Neural progenitor cell (in vitro differentiated cells): ENCODE measurements at regions not wholly inside any gene's neighbourhood (a gene's known extent, or its start where the extent isn't known, plus 50 kb on each side); places are given as distances from the start of the nearest gene placed in this dataset.

Experiments
- DNase-seq: peaks from one replicate; pipeline ENCODE4 v3.0.0-alpha.2; 2016; ENCODE audit warnings: low spot score
- H2AFZ ChIP-seq: fragments of 200-600 bp; sonication (generic); replicated peaks from 2 replicates; pipeline ENCODE4 v1.6.1; 2016; ENCODE audit warnings: antibody characterized with exemption
- H3F3A ChIP-seq: fragments of 200-600 bp; sonication (generic); 2 replicates; pipeline ENCODE4 v1.6.1; 2016; ENCODE audit warnings: antibody characterized with exemption, low read depth
- H3K27ac ChIP-seq: fragments of 200-600 bp; sonication (generic); 2 replicates; pipeline ENCODE4 v1.5.1; 2016; ENCODE audit warnings: mild to moderate bottlenecking
- H3K27me3 ChIP-seq: fragments of 200-600 bp; sonication (generic); 2 replicates; pipeline ENCODE4 v1.6.1; 2016; ENCODE audit warnings: mild to moderate bottlenecking, moderate library complexity
- H3K36me3 ChIP-seq: fragments of 200-600 bp; sonication (generic); 2 replicates; pipeline ENCODE4 v1.5.1; 2016
- H3K4me1 ChIP-seq: fragments of 200-600 bp; sonication (generic); 2 replicates; pipeline ENCODE4 v1.6.1; 2016; ENCODE audit warnings: mixed run types
- H3K4me2 ChIP-seq: fragments of 200-600 bp; sonication (generic); 2 replicates; pipeline ENCODE4 v1.6.1; 2016
- H3K4me3 ChIP-seq: fragments of 200-600 bp; sonication (generic); 2 replicates; pipeline ENCODE4 v1.5.1; 2016
- H3K79me2 ChIP-seq: fragments of 200-600 bp; sonication (generic); 2 replicates; pipeline ENCODE4 v1.6.1; 2016; ENCODE audit warnings: low read depth
- H3K9ac ChIP-seq: fragments of 200-600 bp; sonication (generic); 2 replicates; pipeline ENCODE4 v1.6.1; 2016
- H3K9me3 ChIP-seq: fragments of 200-600 bp; sonication (generic); 2 replicates; pipeline ENCODE4 v1.5.1; 2016; ENCODE audit warnings: low read depth
- H4K20me1 ChIP-seq: fragments of 200-600 bp; sonication (generic); 2 replicates; pipeline ENCODE4 v1.6.1; 2016; ENCODE audit warnings: low read depth
- H3K27ac Mint-ChIP-seq: 3 replicates; pipeline ENCODE4 v1.8.0; 2021; ENCODE audit warnings: mixed read lengths
- H3K27me3 Mint-ChIP-seq: 2 replicates; pipeline ENCODE4 v1.8.0; 2022; ENCODE audit warnings: low read depth, mild to moderate bottlenecking, inconsistent platforms, moderate library complexity, mixed read lengths; ENCODE audit not compliant: insufficient read depth
- H3K36me3 Mint-ChIP-seq: 3 replicates; pipeline ENCODE4 v1.8.0; 2021; ENCODE audit warnings: mixed read lengths
- H3K4me1 Mint-ChIP-seq: 3 replicates; pipeline ENCODE4 v1.8.0; 2021; ENCODE audit warnings: mixed read lengths
- H3K4me3 Mint-ChIP-seq: 3 replicates; pipeline ENCODE4 v1.8.0; 2021; ENCODE audit warnings: mild to moderate bottlenecking, moderate library complexity, mixed read lengths
- H3K9me3 Mint-ChIP-seq: 3 replicates; pipeline ENCODE4 v1.8.0; 2020; ENCODE audit warnings: mixed read lengths
- EZH2 ChIP-seq: fragments of 200-600 bp; sonication (generic); IDR thresholded peaks from 2 replicates; pipeline ENCODE4 v1.6.1; 2017; ENCODE audit warnings: antibody characterized with exemption, mild to moderate bottlenecking, moderate library complexity
- EZH2phosphoT487 ChIP-seq: fragments of 200-600 bp; sonication (generic); IDR thresholded peaks from 2 replicates; pipeline ENCODE4 v1.6.1; 2017; ENCODE audit warnings: antibody characterized with exemption
- TF ChIP-seq, protein P1 (sequence below): fragments of 200-600 bp; sonication (generic); IDR thresholded peaks from 2 replicates; pipeline ENCODE4 v1.5.1; 2017; ENCODE audit warnings: antibody characterized with exemption, mild to moderate bottlenecking

DNA sequence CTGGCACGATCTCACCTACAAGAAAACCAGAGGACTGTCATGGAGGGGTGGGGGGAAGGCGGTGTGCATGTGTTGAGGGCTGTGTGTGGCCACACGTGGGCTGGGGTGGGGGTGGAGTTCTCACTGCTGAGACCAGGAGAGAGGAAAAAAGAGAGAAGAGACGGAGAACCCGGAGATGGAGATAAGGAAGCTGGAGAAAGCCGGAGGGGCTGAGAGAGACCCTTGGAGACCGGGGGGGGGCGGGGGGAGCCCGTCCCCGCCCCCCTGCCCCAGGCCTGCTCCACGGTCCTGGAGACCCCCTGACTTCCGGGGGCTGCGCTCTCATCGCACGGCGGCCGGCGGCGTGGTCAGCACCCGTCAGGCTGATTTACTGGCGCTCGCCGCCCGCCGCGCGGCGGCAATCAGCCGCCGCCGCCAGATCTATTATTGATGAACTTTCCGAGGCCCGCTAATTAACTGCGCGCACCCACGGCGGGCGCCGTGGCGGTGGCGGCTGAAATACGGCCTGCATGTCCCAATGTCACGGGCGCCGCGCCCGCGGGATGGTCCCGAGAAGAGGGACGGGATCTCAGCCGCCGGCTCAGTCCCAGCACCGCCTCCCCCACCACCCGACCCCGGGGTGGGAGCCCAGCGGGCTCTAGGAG lies 187.4 kb downstream of the MN1 start:
- peak overlapping the region; percentile 93 for H3K27ac Mint-ChIP-seq
- Histone ChIP-seq H3K4me3 (no peak overlapping the region), H3K9ac (no peak overlapping the region), H3F3A (peaks cover 17% of the 10 kb centered on the region), H3K4me2 (peak overlapping the region; percentile 6), H2AFZ (no peak overlapping the region), H3K79me2 (no peaks in the 10 kb centered on the region), H3K4me1 (peaks cover 29% of the 10 kb centered on the region), H3K9me3 (no peaks in the 10 kb centered on the region), H3K27ac (no peak overlapping the region), H3K27me3 (peaks cover 11% of the 10 kb centered on the region), H3K36me3 (no peaks in the 10 kb centered on the region), H4K20me1 (no peaks in the 10 kb centered on the region)
- no peaks in the 10 kb centered on the region for H3K9me3 Mint-ChIP-seq
- DNase-seq, result no peak
- peak overlapping the region; percentile 17 for H3K4me3 Mint-ChIP-seq
- TF ChIP-seq EZH2phosphoT487, result no peak
- TF ChIP-seq, protein P1, sequence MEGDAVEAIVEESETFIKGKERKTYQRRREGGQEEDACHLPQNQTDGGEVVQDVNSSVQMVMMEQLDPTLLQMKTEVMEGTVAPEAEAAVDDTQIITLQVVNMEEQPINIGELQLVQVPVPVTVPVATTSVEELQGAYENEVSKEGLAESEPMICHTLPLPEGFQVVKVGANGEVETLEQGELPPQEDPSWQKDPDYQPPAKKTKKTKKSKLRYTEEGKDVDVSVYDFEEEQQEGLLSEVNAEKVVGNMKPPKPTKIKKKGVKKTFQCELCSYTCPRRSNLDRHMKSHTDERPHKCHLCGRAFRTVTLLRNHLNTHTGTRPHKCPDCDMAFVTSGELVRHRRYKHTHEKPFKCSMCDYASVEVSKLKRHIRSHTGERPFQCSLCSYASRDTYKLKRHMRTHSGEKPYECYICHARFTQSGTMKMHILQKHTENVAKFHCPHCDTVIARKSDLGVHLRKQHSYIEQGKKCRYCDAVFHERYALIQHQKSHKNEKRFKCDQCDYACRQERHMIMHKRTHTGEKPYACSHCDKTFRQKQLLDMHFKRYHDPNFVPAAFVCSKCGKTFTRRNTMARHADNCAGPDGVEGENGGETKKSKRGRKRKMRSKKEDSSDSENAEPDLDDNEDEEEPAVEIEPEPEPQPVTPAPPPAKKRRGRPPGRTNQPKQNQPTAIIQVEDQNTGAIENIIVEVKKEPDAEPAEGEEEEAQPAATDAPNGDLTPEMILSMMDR, result no peak
- no peak for TF ChIP-seq EZH2
- peaks cover 20% of the 10 kb centered on the region for H3K27me3 Mint-ChIP-seq
- H3K4me1 Mint-ChIP-seq, result peaks cover 58% of the 10 kb centered on the region
- no peaks in the 10 kb centered on the region for H3K36me3 Mint-ChIP-seq

DNA sequence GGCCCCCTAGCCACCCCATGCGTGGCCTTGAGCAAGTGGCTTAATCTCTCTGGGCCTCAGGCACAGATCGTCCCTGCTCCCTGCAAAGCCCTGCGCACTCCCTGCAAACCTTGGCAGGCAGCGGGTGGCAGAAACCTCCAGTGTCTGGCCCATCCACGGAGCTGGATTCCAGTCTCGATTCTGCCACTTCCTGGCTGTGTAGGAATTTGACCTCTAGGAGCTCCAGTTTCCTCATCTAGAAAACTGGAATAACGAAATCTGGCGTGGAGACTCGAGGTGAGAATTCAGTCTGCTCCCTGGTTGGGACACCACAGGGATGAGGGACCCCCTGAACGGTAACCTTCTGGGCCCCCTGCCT lies 186.9 kb downstream of the MN1 start:
- TF ChIP-seq EZH2, result no peak
- TF ChIP-seq, protein P1, result no peak
- TF ChIP-seq EZH2phosphoT487, result no peak
- H3K27me3 Mint-ChIP-seq, result peaks cover 20% of the 10 kb centered on the region
- H3F3A ChIP-seq, result peaks cover 13% of the 10 kb centered on the region
- peaks cover 24% of the 10 kb centered on the region for H3K4me1 ChIP-seq
- no peaks in the 10 kb centered on the region for H3K9me3 ChIP-seq
- H3K9me3 Mint-ChIP-seq, result peaks cover 3% of the 10 kb centered on the region
- peaks cover 11% of the 10 kb centered on the region for H3K27me3 ChIP-seq
- H3K4me3 Mint-ChIP-seq, result no peak overlapping the region
- no peak overlapping the region for H3K9ac ChIP-seq
- H3K36me3 Mint-ChIP-seq, result no peaks in the 10 kb centered on the region
- no peak for DNase-seq
- H3K36me3 ChIP-seq, result no peaks in the 10 kb centered on the region
- H3K4me1 Mint-ChIP-seq, result peaks cover 55% of the 10 kb centered on the region
- H3K27ac Mint-ChIP-seq, result peak overlapping the region; percentile 78
- no peaks in the 10 kb centered on the region for H4K20me1 ChIP-seq
- no peak overlapping the region for H2AFZ ChIP-seq
- no peaks in the 10 kb centered on the region for H3K79me2 ChIP-seq
- H3K27ac ChIP-seq, result no peak overlapping the region
- no peak overlapping the region for H3K4me3 ChIP-seq
- peak overlapping the region; percentile 6 for H3K4me2 ChIP-seq

DNA sequence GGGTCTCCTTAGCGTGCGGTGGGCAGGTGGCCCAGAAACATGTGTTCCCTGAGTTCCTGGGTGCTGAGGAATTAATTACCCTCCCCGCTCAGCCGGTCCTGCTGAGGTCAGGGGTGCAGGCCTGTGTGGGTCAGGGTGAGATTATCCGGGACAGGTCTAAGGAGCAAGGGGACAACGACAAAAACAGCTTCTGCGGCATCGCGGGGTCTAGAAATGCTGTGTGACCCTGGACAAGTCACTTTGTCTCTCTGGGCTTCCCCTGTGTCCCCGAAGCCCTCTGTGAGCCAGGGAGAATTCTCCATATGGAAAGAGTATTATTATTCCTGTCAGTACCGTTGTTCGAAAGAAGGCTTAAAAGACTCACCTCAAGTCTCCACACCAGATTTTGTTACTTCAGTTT lies 186.1 kb downstream of the MN1 start:
- H3K4me3 ChIP-seq, result no peak overlapping the region
- Mint-ChIP-seq H3K36me3 (no peaks in the 10 kb centered on the region), H3K4me1 (peaks cover 51% of the 10 kb centered on the region), H3K27ac (no peak overlapping the region), H3K9me3 (peaks cover 3% of the 10 kb centered on the region), H3K27me3 (peaks cover 20% of the 10 kb centered on the region), H3K4me3 (no peak overlapping the region)
- H3K4me2 ChIP-seq, result no peak overlapping the region
- no peaks in the 10 kb centered on the region for H3K36me3 ChIP-seq
- peaks cover 11% of the 10 kb centered on the region for H3K27me3 ChIP-seq
- no peak overlapping the region for H2AFZ ChIP-seq
- H3K27ac ChIP-seq, result no peak overlapping the region
- H3K4me1 ChIP-seq, result peaks cover 22% of the 10 kb centered on the region
- H3K9me3 ChIP-seq, result no peaks in the 10 kb centered on the region
- H3K9ac ChIP-seq, result no peak overlapping the region
- peaks cover 10% of the 10 kb centered on the region for H3F3A ChIP-seq
- no peaks in the 10 kb centered on the region for H4K20me1 ChIP-seq
- H3K79me2 ChIP-seq, result no peaks in the 10 kb centered on the region
- DNase-seq, result no peak
- TF ChIP-seq, protein P1, result no peak
- TF ChIP-seq EZH2phosphoT487, result no peak
- TF ChIP-seq EZH2, result no peak
